Keratinocyte (primary cell): ENCODE measurements at regions not wholly inside any gene's neighbourhood (a gene's known extent, or its start where the extent isn't known, plus 50 kb on each side); places are given as distances from the start of the nearest gene placed in this dataset.

Source experiments
- DNase-seq: peaks from one replicate; pipeline ENCODE4 v3.0.0-alpha.2; 2011; ENCODE audit warnings: low read depth, missing footprints, low spot score
- FAIRE-seq: peaks from 2 replicates; lab custom pipeline; 2011; peaks lifted over from hg19 to GRCh38; lab: Jason Lieb, UNC
- H2AFZ ChIP-seq: 2 replicates; pipeline ENCODE4 v1.6.0; 2012; ENCODE audit warnings: low read length, control low read depth, inconsistent platforms; ENCODE audit not compliant: control insufficient read depth
- H3K27ac ChIP-seq: 2 replicates; pipeline ENCODE4 v1.5.1; 2011; ENCODE audit warnings: low read length; ENCODE audit not compliant: control insufficient read depth, insufficient read depth
- H3K27me3 ChIP-seq: 3 replicates; pipeline ENCODE4 v1.6.0; 2011; ENCODE audit warnings: low read length; ENCODE audit not compliant: control insufficient read depth, insufficient read depth; ENCODE audit errors: extremely low read depth
- H3K36me3 ChIP-seq, 2 experiments: 2 replicates in 1 of 2; 3 replicates in 1 of 2; pipeline ENCODE4 v1.5.1; 2011; ENCODE audit warnings: low read length in 2 of 2, mild to moderate bottlenecking in 1 of 2; ENCODE audit not compliant: control insufficient read depth in 2 of 2, insufficient read depth in 2 of 2; ENCODE audit errors: extremely low read depth in 1 of 2
- H3K4me1 ChIP-seq: 3 replicates; pipeline ENCODE4 v1.5.1; 2011; ENCODE audit warnings: low read length; ENCODE audit not compliant: control insufficient read depth, insufficient read depth; ENCODE audit errors: extremely low read depth
- H3K4me2 ChIP-seq: 3 replicates; pipeline ENCODE4 v1.6.0; 2011; ENCODE audit warnings: low read depth, low read length; ENCODE audit not compliant: control insufficient read depth, insufficient read depth; ENCODE audit errors: extremely low read depth
- H3K4me3 ChIP-seq, 3 experiments: fragments of 200-600 bp in 1 of 3; sonication (generic) in 1 of 3; 2 replicates in 2 of 3; 3 replicates in 1 of 3; pipeline ENCODE4 v1.5.1; 2011 to 2016; ENCODE audit warnings: low read length in 3 of 3, mild to moderate bottlenecking in 3 of 3, control low read depth in 2 of 3, inconsistent platforms in 1 of 3, low read depth in 1 of 3, mixed read lengths in 1 of 3, mixed run types in 1 of 3, moderate library complexity in 1 of 3; ENCODE audit not compliant: control insufficient read depth in 2 of 3, insufficient read depth in 2 of 3; ENCODE audit errors: extremely low read depth in 1 of 3
- H3K79me2 ChIP-seq: 2 replicates; pipeline ENCODE4 v1.6.0; 2012; ENCODE audit warnings: low read length; ENCODE audit not compliant: control insufficient read depth, insufficient read depth
- H3K9ac ChIP-seq: 3 replicates; pipeline ENCODE4 v1.6.0; 2011; ENCODE audit warnings: low read length; ENCODE audit not compliant: control insufficient read depth, insufficient read depth; ENCODE audit errors: extremely low read depth
- H3K9me1 ChIP-seq: 3 replicates; pipeline ENCODE4 v1.6.0; 2011; ENCODE audit warnings: low read length; ENCODE audit not compliant: control insufficient read depth, insufficient read depth; ENCODE audit errors: extremely low read depth
- H3K9me3 ChIP-seq: 2 replicates; pipeline ENCODE4 v1.5.1; 2012; ENCODE audit warnings: low read depth, low read length; ENCODE audit not compliant: control insufficient read depth
- H4K20me1 ChIP-seq: 3 replicates; pipeline ENCODE4 v1.6.0; 2011; ENCODE audit warnings: low read length; ENCODE audit not compliant: control insufficient read depth, insufficient read depth; ENCODE audit errors: extremely low read depth
- CTCF ChIP-seq, 3 experiments: IDR thresholded peaks in 1 of 3; conservative IDR thresholded peaks in 1 of 3; optimal IDR thresholded peaks in 1 of 3; 2 replicates in 2 of 3; 3 replicates in 1 of 3; pipeline versions ENCODE3 to v1.5.1; 2011; ENCODE audit warnings: low read length in 3 of 3, mild to moderate bottlenecking in 3 of 3, moderate library complexity in 2 of 3, control low read depth in 1 of 3, inconsistent platforms in 1 of 3; ENCODE audit not compliant: insufficient read depth in 2 of 3; ENCODE audit errors: extremely low read depth in 1 of 3
- EZH2 ChIP-seq: IDR thresholded peaks from one replicate; pipeline ENCODE4 v1.6.1; 2012; ENCODE audit warnings: inconsistent platforms, mild to moderate bottlenecking, low read length, moderate library complexity
- dilution Hi-C: fragments of 300-500 bp; cut with MboI; formaldehyde crosslinking; loops from one replicate; pipeline ENCODE4 v1.7.0; 2020; ENCODE audit warnings: low sequenced_read_pairs; ENCODE audit not compliant: extremely low pct_ligation_motif_present

- H3K9me3 ChIP-seq, result no peaks in the 10 kb centered on the region
- H3K9ac ChIP-seq, result no peak overlapping the region
- dilution Hi-C loops, result no loop called here
- no peak overlapping the region for H3K27ac ChIP-seq
- FAIRE-seq, result no peak
- no peak overlapping the region for H3K4me2 ChIP-seq
- no peak overlapping the region for H3K4me3 ChIP-seq
- H3K4me1 ChIP-seq, result no peaks in the 10 kb centered on the region
- TF ChIP-seq EZH2, result no peak
- no peak for TF ChIP-seq CTCF (optimal IDR thresholded peaks at IDR 0.05 in 1 of 3, IDR thresholded peaks at IDR 0.05 in 1 of 3, conservative IDR thresholded peaks at IDR 0.05 in 1 of 3; ENCODE audit: extremely low read depth in 1 of 3, insufficient read depth in 2 of 3, low read length in 3 of 3)
- no peak for DNase-seq
- H3K9me1 ChIP-seq, result no peaks in the 10 kb centered on the region
- H4K20me1 ChIP-seq, result no peaks in the 10 kb centered on the region
- H3K79me2 ChIP-seq, result no peaks in the 10 kb centered on the region
- no peaks in the 10 kb centered on the region for H3K36me3 ChIP-seq
- H3K27me3 ChIP-seq, result no peaks in the 10 kb centered on the region
- H2AFZ ChIP-seq, result no peak overlapping the region
Measured at GRCh38 chr4:87908336-87908735, 67.2 kb upstream of the SPP1 start.

- DNase-seq (no peak), FAIRE-seq (no peak)
- H3K4me2 ChIP-seq, result no peak overlapping the region
- no peaks in the 10 kb centered on the region for H3K79me2 ChIP-seq
- no peaks in the 10 kb centered on the region for H3K36me3 ChIP-seq
- H3K4me3 ChIP-seq, result no peak overlapping the region
- H3K27me3 ChIP-seq, result no peaks in the 10 kb centered on the region
- no peak overlapping the region for H3K27ac ChIP-seq
- no peaks in the 10 kb centered on the region for H3K9me1 ChIP-seq
- H3K4me1 ChIP-seq, result no peaks in the 10 kb centered on the region
- H2AFZ ChIP-seq, result no peak overlapping the region
- no peaks in the 10 kb centered on the region for H4K20me1 ChIP-seq
- H3K9me3 ChIP-seq, result no peaks in the 10 kb centered on the region
- TF ChIP-seq CTCF (optimal IDR thresholded peaks at IDR 0.05 in 1 of 3, IDR thresholded peaks at IDR 0.05 in 1 of 3, conservative IDR thresholded peaks at IDR 0.05 in 1 of 3; ENCODE audit: extremely low read depth in 1 of 3, insufficient read depth in 2 of 3, low read length in 3 of 3) (no peak), EZH2 (no peak)
- dilution Hi-C loops, result no loop called here
- no peak overlapping the region for H3K9ac ChIP-seq
Measured at GRCh38 chr4:87910795-87911194, 64.7 kb upstream of the SPP1 start.
